DND-41 (cell line): ENCODE measurements at regions not wholly inside any gene's neighbourhood (a gene's known extent, or its start where the extent isn't known, plus 50 kb on each side); places are given as distances from the start of the nearest gene placed in this dataset.

ENCODE experiments used
- EZH2 ChIP-seq: IDR thresholded peaks from 3 replicates; pipeline ENCODE4 v1.6.1; 2012; ENCODE audit warnings: borderline replicate concordance, low read depth, mild to moderate bottlenecking, moderate library complexity, low read length, inconsistent platforms; ENCODE audit not compliant: severe bottlenecking
- TF ChIP-seq, protein P1 (sequence below): IDR thresholded peaks from 2 replicates; pipeline ENCODE4 v1.5.1; 2012; ENCODE audit warnings: borderline replicate concordance, low read length, moderate library complexity, mild to moderate bottlenecking; ENCODE audit not compliant: poor library complexity, severe bottlenecking; ENCODE audit errors: extremely low read depth

DNA sequence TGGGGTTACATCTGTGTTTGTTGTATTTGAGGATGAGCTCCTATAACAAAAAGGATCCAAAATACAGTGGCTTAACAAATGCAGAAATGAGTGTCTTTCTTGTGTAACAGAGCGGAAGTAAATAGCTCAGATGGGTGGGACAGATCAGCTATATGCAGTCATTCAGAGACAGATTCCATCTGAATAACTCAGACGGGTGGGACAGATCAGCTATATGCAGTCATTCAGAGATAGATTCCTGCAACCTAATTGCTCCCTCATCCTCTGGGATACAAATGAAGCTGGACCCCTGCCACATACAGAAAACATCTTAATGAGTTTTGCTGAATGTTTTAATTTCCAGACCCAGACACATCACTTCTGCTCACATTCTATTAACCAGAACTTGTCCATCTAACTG, 332.3 kb downstream of the BCKDHB start:
- TF ChIP-seq, protein P1, sequence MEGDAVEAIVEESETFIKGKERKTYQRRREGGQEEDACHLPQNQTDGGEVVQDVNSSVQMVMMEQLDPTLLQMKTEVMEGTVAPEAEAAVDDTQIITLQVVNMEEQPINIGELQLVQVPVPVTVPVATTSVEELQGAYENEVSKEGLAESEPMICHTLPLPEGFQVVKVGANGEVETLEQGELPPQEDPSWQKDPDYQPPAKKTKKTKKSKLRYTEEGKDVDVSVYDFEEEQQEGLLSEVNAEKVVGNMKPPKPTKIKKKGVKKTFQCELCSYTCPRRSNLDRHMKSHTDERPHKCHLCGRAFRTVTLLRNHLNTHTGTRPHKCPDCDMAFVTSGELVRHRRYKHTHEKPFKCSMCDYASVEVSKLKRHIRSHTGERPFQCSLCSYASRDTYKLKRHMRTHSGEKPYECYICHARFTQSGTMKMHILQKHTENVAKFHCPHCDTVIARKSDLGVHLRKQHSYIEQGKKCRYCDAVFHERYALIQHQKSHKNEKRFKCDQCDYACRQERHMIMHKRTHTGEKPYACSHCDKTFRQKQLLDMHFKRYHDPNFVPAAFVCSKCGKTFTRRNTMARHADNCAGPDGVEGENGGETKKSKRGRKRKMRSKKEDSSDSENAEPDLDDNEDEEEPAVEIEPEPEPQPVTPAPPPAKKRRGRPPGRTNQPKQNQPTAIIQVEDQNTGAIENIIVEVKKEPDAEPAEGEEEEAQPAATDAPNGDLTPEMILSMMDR = no peak
- no peak for TF ChIP-seq EZH2
